Endothelial cell of umbilical vein (primary cell): ENCODE measurements at regions not wholly inside any gene's neighbourhood (a gene's known extent, or its start where the extent isn't known, plus 50 kb on each side); places are given as distances from the start of the nearest gene placed in this dataset.

Experiments used
- EZH2 ChIP-seq: IDR thresholded peaks from 2 replicates; pipeline ENCODE4 v1.6.1; 2012; ENCODE audit warnings: borderline replicate concordance, low read depth, mild to moderate bottlenecking, moderate library complexity, low read length, inconsistent platforms; ENCODE audit not compliant: severe bottlenecking
- FOS ChIP-seq: IDR thresholded peaks from 2 replicates; pipeline ENCODE4 v1.6.1; 2011; ENCODE audit warnings: mild to moderate bottlenecking, low read length, moderate library complexity, borderline replicate concordance; ENCODE audit not compliant: insufficient read depth
- MYC ChIP-seq: IDR thresholded peaks from one replicate; pipeline ENCODE4 v1.6.1; 2011; ENCODE audit warnings: mild to moderate bottlenecking, low read depth, low read length
- POLR2A ChIP-seq: IDR thresholded peaks from 2 replicates; pipeline ENCODE4 v1.6.1; 2012; ENCODE audit warnings: low read depth, mild to moderate bottlenecking, control low read depth, low read length
- POLR2AphosphoS5 ChIP-seq: IDR thresholded peaks from 2 replicates; pipeline ENCODE4 v1.6.1; 2012; ENCODE audit warnings: low read depth, mild to moderate bottlenecking, control low read depth, low read length, moderate library complexity; ENCODE audit not compliant: insufficient read depth
- TF ChIP-seq, protein P1 (sequence below), 2 donors: IDR thresholded peaks; 1 replicate in 1 of 2; 2 replicates in 1 of 2; pipeline ENCODE4 v1.5.1; 2011; ENCODE audit warnings: low read length in 2 of 2, mild to moderate bottlenecking in 2 of 2, moderate library complexity in 2 of 2, control low read depth in 1 of 2, inconsistent platforms in 1 of 2, low read depth in 1 of 2; ENCODE audit not compliant: insufficient read depth in 1 of 2; ENCODE audit errors: extremely low read depth in 1 of 2
- TF ChIP-seq, protein P2 (sequence below): IDR thresholded peaks from 2 replicates; pipeline ENCODE4 v1.6.1; 2011; ENCODE audit not compliant: insufficient read depth, insufficient read length

DNA sequence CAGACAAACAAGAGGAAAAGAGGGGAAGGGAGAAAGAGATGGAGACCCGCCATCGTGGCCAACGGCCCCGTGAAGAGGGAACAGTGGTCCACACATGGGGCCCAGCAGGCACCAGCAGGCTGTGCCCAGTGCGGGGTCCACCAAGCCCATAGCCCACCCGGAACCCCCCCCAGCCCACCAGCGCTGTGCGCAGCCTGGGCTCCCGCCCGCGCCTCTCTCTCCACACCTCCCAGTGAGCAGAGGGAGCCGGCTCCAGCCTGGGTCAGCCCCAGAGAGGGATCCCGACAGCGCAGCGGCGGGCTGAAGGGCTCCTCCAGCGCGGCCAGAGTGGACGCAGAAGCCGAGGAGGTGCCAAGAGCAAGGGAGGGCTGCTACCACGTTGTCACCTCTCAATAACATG, 105.0 kb upstream of the TMTC1 start:
- TF ChIP-seq POLR2AphosphoS5 (no peak), POLR2A (no peak), EZH2 (no peak), MYC (no peak), FOS (no peak)
- TF ChIP-seq, protein P1, sequence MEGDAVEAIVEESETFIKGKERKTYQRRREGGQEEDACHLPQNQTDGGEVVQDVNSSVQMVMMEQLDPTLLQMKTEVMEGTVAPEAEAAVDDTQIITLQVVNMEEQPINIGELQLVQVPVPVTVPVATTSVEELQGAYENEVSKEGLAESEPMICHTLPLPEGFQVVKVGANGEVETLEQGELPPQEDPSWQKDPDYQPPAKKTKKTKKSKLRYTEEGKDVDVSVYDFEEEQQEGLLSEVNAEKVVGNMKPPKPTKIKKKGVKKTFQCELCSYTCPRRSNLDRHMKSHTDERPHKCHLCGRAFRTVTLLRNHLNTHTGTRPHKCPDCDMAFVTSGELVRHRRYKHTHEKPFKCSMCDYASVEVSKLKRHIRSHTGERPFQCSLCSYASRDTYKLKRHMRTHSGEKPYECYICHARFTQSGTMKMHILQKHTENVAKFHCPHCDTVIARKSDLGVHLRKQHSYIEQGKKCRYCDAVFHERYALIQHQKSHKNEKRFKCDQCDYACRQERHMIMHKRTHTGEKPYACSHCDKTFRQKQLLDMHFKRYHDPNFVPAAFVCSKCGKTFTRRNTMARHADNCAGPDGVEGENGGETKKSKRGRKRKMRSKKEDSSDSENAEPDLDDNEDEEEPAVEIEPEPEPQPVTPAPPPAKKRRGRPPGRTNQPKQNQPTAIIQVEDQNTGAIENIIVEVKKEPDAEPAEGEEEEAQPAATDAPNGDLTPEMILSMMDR (IDR thresholded peaks at IDR 0.05; ENCODE audit: extremely low read depth in 1 of 2, insufficient read depth in 1 of 2, low read depth in 1 of 2, low read length in 2 of 2) = no peak
- TF ChIP-seq, protein P2, sequence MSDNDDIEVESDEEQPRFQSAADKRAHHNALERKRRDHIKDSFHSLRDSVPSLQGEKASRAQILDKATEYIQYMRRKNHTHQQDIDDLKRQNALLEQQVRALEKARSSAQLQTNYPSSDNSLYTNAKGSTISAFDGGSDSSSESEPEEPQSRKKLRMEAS = no peak
